HepG2 (cell line): ENCODE measurements at regions not wholly inside any gene's neighbourhood (a gene's known extent, or its start where the extent isn't known, plus 50 kb on each side); places are given as distances from the start of the nearest gene placed in this dataset.

Experiments used
- ATAC-seq: fragments of 200-7000 bp; cut with Tn5 transposase; 3 replicates; pipeline ENCODE4 v1.9.1; 2020; ENCODE audit warnings: mild to moderate bottlenecking, moderate library complexity
- BruUV-seq: library from RNA; stranded (reverse); fragments of 400-500 nt; replicated peaks from 2 replicates; lab custom pipeline; 2021; lab: Mats Ljungman, UMichigan
- CTCF ChIA-PET: fragments of 300-600 bp; formaldehyde crosslinking; extraction: SDS; loops from one replicate; lab custom pipeline; 2021; ENCODE audit warnings: low total read pairs, inconsistent platforms, low intra/inter-chr PET ratio; lab: Yijun Ruan, JAX
- POLR2A ChIA-PET: fragments of 350-600 bp; sonication (Branson Sonifier 250); formaldehyde crosslinking; loops from one replicate; lab custom pipeline; 2020; ENCODE audit warnings: antibody characterized with exemption, inconsistent platforms; lab: Yijun Ruan, JAX
- DNase-seq: peaks from one replicate; pipeline ENCODE4 v3.0.0-alpha.2; 2015; ENCODE audit warnings: low spot score
- FAIRE-seq: peaks from 3 replicates; lab custom pipeline; 2011; peaks lifted over from hg19 to GRCh38; lab: Jason Lieb, UNC
- H2AFZ ChIP-seq: one replicate; pipeline ENCODE4 v1.6.1; 2011; ENCODE audit warnings: low read length, inconsistent platforms
- H3K27ac ChIP-seq: fragments of 300-600 bp; 3 replicates; pipeline ENCODE4 v1.8.0; 2011; ENCODE audit warnings: mixed run types, mild to moderate bottlenecking, mixed read lengths, low read length, inconsistent platforms; ENCODE audit not compliant: insufficient read depth; ENCODE audit errors: extremely low read length
- H3K27me3 ChIP-seq, 2 experiments: fragments of 200-600 bp in 1 of 2; 2 replicates in 1 of 2; 3 replicates in 1 of 2; pipeline versions ENCODE4 v1.6.0 to v1.8.0; 2011; ENCODE audit warnings: low read length in 2 of 2, mild to moderate bottlenecking in 2 of 2, moderate library complexity in 2 of 2, inconsistent platforms in 1 of 2; ENCODE audit not compliant: insufficient read depth in 2 of 2, control insufficient read depth in 1 of 2
- H3K36me3 ChIP-seq, 2 experiments: fragments of 200-600 bp in 1 of 2; replicated peaks in 1 of 2; 2 replicates in 1 of 2; 3 replicates in 1 of 2; pipeline versions ENCODE4 v1.5.1 to v1.8.0; 2011; ENCODE audit warnings: low read length in 2 of 2, inconsistent platforms in 1 of 2; ENCODE audit not compliant: insufficient read depth in 2 of 2, control insufficient read depth in 1 of 2
- H3K4me1 ChIP-seq: 2 replicates; pipeline ENCODE4 v1.5.1; 2012; ENCODE audit warnings: low read length, inconsistent platforms; ENCODE audit not compliant: insufficient read depth
- H3K4me2 ChIP-seq: 2 replicates; pipeline ENCODE4 v1.6.0; 2011; ENCODE audit warnings: low read depth, low read length, inconsistent platforms
- H3K4me3 ChIP-seq, 3 experiments: fragments of 200-600 bp in 1 of 3; sonication (generic), shearing (Covaris generic) in 1 of 3; replicated peaks in 1 of 3; 2 replicates each; pipeline ENCODE4 v1.5.1; 2011 to 2016; ENCODE audit warnings: low read length in 3 of 3, inconsistent platforms in 2 of 3, low read depth in 2 of 3, mild to moderate bottlenecking in 2 of 3, control low read depth in 1 of 3, mixed read lengths in 1 of 3; ENCODE audit not compliant: insufficient read depth in 1 of 3
- H3K79me2 ChIP-seq: one replicate; pipeline ENCODE4 v1.6.1; 2011; ENCODE audit warnings: low read length, inconsistent platforms; ENCODE audit not compliant: insufficient read depth
- H3K9ac ChIP-seq: 2 replicates; pipeline ENCODE4 v1.6.0; 2011; ENCODE audit warnings: mild to moderate bottlenecking, low read depth, low read length, inconsistent platforms; ENCODE audit not compliant: insufficient read depth
- H3K9me3 ChIP-seq: 2 replicates; pipeline ENCODE4 v1.5.1; 2012; ENCODE audit warnings: mild to moderate bottlenecking, low read length
- H4K20me1 ChIP-seq: 2 replicates; pipeline ENCODE4 v1.6.0; 2011; ENCODE audit warnings: inconsistent platforms, mild to moderate bottlenecking, low read length, moderate library complexity; ENCODE audit not compliant: insufficient read depth
- CBX5 ChIP-seq: sonication (generic); formaldehyde crosslinking; IDR thresholded peaks from 2 replicates; pipeline ENCODE4 v1.4.0; 2020; ENCODE audit warnings: missing genetic modification reagents, borderline replicate concordance
- CHD4 ChIP-seq: fragments of 200-600 bp; sonication (generic); IDR thresholded peaks from 2 replicates; pipeline ENCODE4 v1.7.0; 2017; ENCODE audit warnings: mild to moderate bottlenecking, low read length, borderline replicate concordance
- FOXA1 ChIP-seq, 2 experiments: fragments of 450-650 bp in 1 of 2; sonication (generic) in 1 of 2; formaldehyde crosslinking in 1 of 2; IDR thresholded peaks; 2 replicates each; pipeline versions ENCODE4 v1.4.0 to v1.6.1; 2016 to 2020; ENCODE audit warnings: missing genetic modification reagents in 1 of 2
- KAT8 ChIP-seq: IDR thresholded peaks from 2 replicates; pipeline ENCODE4 v1.6.1; 2016; ENCODE audit warnings: missing genetic modification reagents, missing compliant biosample characterization
- KMT2B ChIP-seq: IDR thresholded peaks from 2 replicates; pipeline ENCODE4 v1.6.1; 2016; ENCODE audit warnings: missing genetic modification reagents, missing compliant biosample characterization
- MIER3 ChIP-seq: IDR thresholded peaks from 2 replicates; pipeline ENCODE4 v1.6.1; 2016; ENCODE audit warnings: missing compliant biosample characterization, borderline replicate concordance
- MXI1 ChIP-seq: IDR thresholded peaks from 3 replicates; pipeline ENCODE4 v1.6.1; 2012; ENCODE audit warnings: low read depth, low read length, inconsistent platforms, borderline replicate concordance
- POLR2G ChIP-seq: fragments of 200-400 bp; formaldehyde crosslinking; IDR thresholded peaks from 2 replicates; pipeline ENCODE4 v1.6.1; 2018; ENCODE audit warnings: mild to moderate bottlenecking, low read depth, low read length, moderate library complexity
- SMYD3 ChIP-seq: sonication (generic); formaldehyde crosslinking; IDR thresholded peaks from 2 replicates; pipeline ENCODE4 v1.8.1; 2023; ENCODE audit warnings: mild to moderate bottlenecking, missing genetic modification reagents
- SNAPC2 ChIP-seq: sonication (generic); formaldehyde crosslinking; IDR thresholded peaks from 2 replicates; pipeline ENCODE4 v1.8.1; 2022; ENCODE audit warnings: mild to moderate bottlenecking, missing genetic modification reagents
- ZBTB8A ChIP-seq: sonication (generic); formaldehyde crosslinking; IDR thresholded peaks from 2 replicates; pipeline ENCODE4 v1.4.0; 2020; ENCODE audit warnings: mild to moderate bottlenecking, low read depth, missing genetic modification reagents, borderline replicate concordance
- ZNF10 ChIP-seq: sonication (generic); formaldehyde crosslinking; IDR thresholded peaks from 2 replicates; pipeline ENCODE4 v1.4.0; 2020; ENCODE audit warnings: mild to moderate bottlenecking, low read depth, missing genetic modification reagents, borderline replicate concordance
- ZNF274 ChIP-seq: sonication (generic); formaldehyde crosslinking; IDR thresholded peaks from 2 replicates; pipeline ENCODE4 v1.5.1; 2020; ENCODE audit warnings: mild to moderate bottlenecking, missing genetic modification reagents
- ZNF337 ChIP-seq: sonication (generic); formaldehyde crosslinking; IDR thresholded peaks from 2 replicates; pipeline ENCODE4 v1.5.1; 2020; ENCODE audit warnings: missing genetic modification reagents, low read depth, mild to moderate bottlenecking, borderline replicate concordance
- ZNF607 ChIP-seq: sonication (generic); formaldehyde crosslinking; IDR thresholded peaks from 2 replicates; pipeline ENCODE4 v1.5.1; 2020; ENCODE audit warnings: missing genetic modification reagents, mild to moderate bottlenecking, borderline replicate concordance
- ZNF660 ChIP-seq: sonication (generic); formaldehyde crosslinking; IDR thresholded peaks from 2 replicates; pipeline ENCODE4 v1.5.1; 2020; ENCODE audit warnings: mild to moderate bottlenecking, low read depth, missing genetic modification reagents, borderline replicate concordance
- ZNF768 ChIP-seq: sonication (generic); formaldehyde crosslinking; IDR thresholded peaks from 2 replicates; pipeline ENCODE4 v1.4.0; 2020; ENCODE audit warnings: missing genetic modification reagents
- ZNF780A ChIP-seq: sonication (generic); formaldehyde crosslinking; IDR thresholded peaks from 2 replicates; pipeline ENCODE4 v1.8.0; 2022; ENCODE audit warnings: mild to moderate bottlenecking, missing genetic modification reagents, moderate library complexity
- ZSCAN9 ChIP-seq: IDR thresholded peaks from 2 replicates; pipeline ENCODE4 v1.6.1; 2016; ENCODE audit warnings: borderline replicate concordance
- WGBS: methylation state at CpG from one replicate; pipeline ENCODE4 v1.1.6; 2017; ENCODE audit warnings: low lambda C conversion rate; 5-methylcytosine and 5-hydroxymethylcytosine counted together
- in situ Hi-C: cut with HindIII; loops from 2 replicates; pipeline ENCODE4 v1.10.0; 2017; ENCODE audit warnings: low pct_unique_long_range_greater_than_20kb; ENCODE audit not compliant: extremely low pct_ligation_motif_present
- intact Hi-C: fragments of 100-400 bp; cut with micrococcal nuclease; formaldehyde crosslinking; loops from one replicate; pipeline ENCODE4 v1.10.0; 2022; ENCODE audit not compliant: unreplicated experiment
- TF ChIP-seq, protein P1 (sequence below): sonication (generic); formaldehyde crosslinking; IDR thresholded peaks from 2 replicates; pipeline ENCODE4 v1.8.0; 2022; ENCODE audit warnings: missing genetic modification reagents, mild to moderate bottlenecking, inconsistent platforms, borderline replicate concordance

GRCh38 chr11:97754976-97755375 lies 1265.8 kb upstream of the CNTN5 start:
- no peak for FAIRE-seq
- Histone ChIP-seq H3K27me3 (no peaks in the 10 kb centered on the region), H3K36me3 (no peaks in the 10 kb centered on the region), H3K4me1 (no peaks in the 10 kb centered on the region), H3K9me3 (peaks cover 12% of the 10 kb centered on the region; the same call in 1 of the 2 replicates), H3K27ac (no peak overlapping the region), H3K9ac (no peak overlapping the region), H3K4me2 (no peak overlapping the region), H3K79me2 (no peaks in the 10 kb centered on the region), H4K20me1 (no peaks in the 10 kb centered on the region), H2AFZ (no peak overlapping the region), H3K4me3 (no peak overlapping the region)
- intact Hi-C loops = no loop called here
- in situ Hi-C loops = no loop called here
- 0% methylated on average over 3 of the region's 3 CpGs for WGBS
- TF ChIP-seq ZNF607 (CRISPR knock-in tag) = no peak
- TF ChIP-seq POLR2G = no peak
- TF ChIP-seq ZNF780A (CRISPR knock-in tag) = no peak
- TF ChIP-seq ZNF274 (CRISPR knock-in tag) = no peak
- no peak for TF ChIP-seq ZNF337 (CRISPR knock-in tag)
- no peak for TF ChIP-seq ZSCAN9 (CRISPR knock-in tag)
- no peak for TF ChIP-seq MXI1
- no peak for TF ChIP-seq MIER3 (CRISPR knock-in tag)
- no peak for ATAC-seq
- POLR2A ChIA-PET = no interaction called here
- DNase-seq = no peak
- no TSS peak for BruUV-seq
- CTCF ChIA-PET = no interaction called here

- no peaks in the 10 kb centered on the region for H3K27me3 ChIP-seq
- H3K4me3 ChIP-seq = no peak overlapping the region
- no peaks in the 10 kb centered on the region for H3K79me2 ChIP-seq
- BruUV-seq = no TSS peak
- H3K4me2 ChIP-seq = no peak overlapping the region
- intact Hi-C loops = no loop called here
- ATAC-seq = no peak
- no peak overlapping the region for H3K27ac ChIP-seq
- no peaks in the 10 kb centered on the region for H4K20me1 ChIP-seq
- H3K36me3 ChIP-seq = no peaks in the 10 kb centered on the region
- WGBS = 8% methylated on average over 4 of the region's 4 CpGs
- H3K9me3 ChIP-seq = peaks cover 8% of the 10 kb centered on the region; the same call in 1 of the 2 replicates
- no peaks in the 10 kb centered on the region for H3K4me1 ChIP-seq
- ChIA-PET CTCF (no interaction called here), POLR2A (no interaction called here)
- FAIRE-seq = no peak
- no peak for DNase-seq
- H2AFZ ChIP-seq = no peak overlapping the region
- in situ Hi-C loops = no loop called here
- H3K9ac ChIP-seq = no peak overlapping the region
- TF ChIP-seq KMT2B (CRISPR knock-in tag) = no peak
- TF ChIP-seq CHD4 = no peak
- TF ChIP-seq SMYD3 (CRISPR knock-in tag) = no peak
- no peak for TF ChIP-seq CBX5 (CRISPR knock-in tag)
- TF ChIP-seq ZBTB8A (CRISPR knock-in tag) = no peak
- no peak for TF ChIP-seq ZNF660
- TF ChIP-seq SNAPC2 = no peak
- TF ChIP-seq, protein P1, sequence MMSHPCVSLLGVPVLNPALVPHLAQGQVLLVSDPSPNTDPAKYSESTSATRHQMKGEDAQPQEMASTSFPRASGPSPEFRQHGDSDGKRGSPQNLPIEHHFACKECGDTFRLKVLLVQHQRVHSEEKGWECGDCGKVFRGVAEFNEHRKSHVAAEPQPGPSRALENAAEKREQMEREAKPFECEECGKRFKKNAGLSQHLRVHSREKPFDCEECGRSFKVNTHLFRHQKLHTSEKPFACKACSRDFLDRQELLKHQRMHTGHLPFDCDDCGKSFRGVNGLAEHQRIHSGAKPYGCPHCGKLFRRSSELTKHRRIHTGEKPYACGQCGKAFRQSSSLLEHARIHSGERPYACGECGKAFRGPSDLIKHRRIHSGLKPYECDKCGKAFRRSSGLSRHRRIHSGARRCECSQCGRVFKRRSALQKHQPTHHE (CRISPR knock-in tag) = no peak
- TF ChIP-seq ZNF768 (CRISPR knock-in tag) = no peak
- no peak for TF ChIP-seq KAT8 (CRISPR knock-in tag)
- no peak for TF ChIP-seq FOXA1 (IDR thresholded peaks at IDR 0.05)
- no peak for TF ChIP-seq FOXA1 (CRISPR knock-in tag; IDR thresholded peaks at IDR 0.05)
- no peak for TF ChIP-seq ZNF10 (CRISPR knock-in tag)
Observed at GRCh38 chr11:97756571-97757335, 1264.0 kb upstream of the CNTN5 start.
